GM21576 (cell line): ENCODE measurements at regions not wholly inside any gene's neighbourhood (a gene's known extent, or its start where the extent isn't known, plus 50 kb on each side); places are given as distances from the start of the nearest gene placed in this dataset.

Source experiments
- ATAC-seq: cut with Tn5 transposase; IDR thresholded peaks from one replicate; pipeline ENCODE4 v1.9.1; 2021; ENCODE audit warnings: mild to moderate bottlenecking, moderate library complexity; ENCODE audit not compliant: unreplicated experiment

- ATAC-seq: no peak
These were observed 173.1 kb downstream of the KLHL28 start for GRCh38 chr14:44788612-44789011.

GRCh38 chr14:44785096-44785495 is 176.7 kb downstream of the KLHL28 start:
- ATAC-seq: no peak

GRCh38 chr14:44783901-44784300 is 177.8 kb downstream of the KLHL28 start:
- ATAC-seq: no peak

- no peak for ATAC-seq
These were observed 178.9 kb downstream of the KLHL28 start for GRCh38 chr14:44782775-44783238.

GRCh38 chr14:44780989-44781388 is 180.8 kb downstream of the KLHL28 start:
- ATAC-seq: no peak

GRCh38 chr14:44778604-44779003 is 183.1 kb downstream of the KLHL28 start:
- ATAC-seq: peak; percentile 82

GRCh38 chr14:44777584-44777983 is 184.2 kb downstream of the KLHL28 start:
- no peak for ATAC-seq

- no peak for ATAC-seq
These were observed 186.5 kb downstream of the KLHL28 start for GRCh38 chr14:44775248-44775647.

GRCh38 chr14:44774396-44774795 is 187.4 kb downstream of the KLHL28 start:
- no peak for ATAC-seq

GRCh38 chr14:44771496-44771895 is 190.3 kb downstream of the KLHL28 start:
- no peak for ATAC-seq

GRCh38 chr14:44770201-44770600 is 191.5 kb downstream of the KLHL28 start:
- no peak for ATAC-seq

- ATAC-seq: no peak
These were observed 192.8 kb downstream of the KLHL28 start for GRCh38 chr14:44768935-44769334.

- ATAC-seq: no peak
These were observed 194.0 kb downstream of the KLHL28 start for GRCh38 chr14:44767646-44768173.

- ATAC-seq: no peak
These were observed 195.5 kb downstream of the KLHL28 start for GRCh38 chr14:44766285-44766684.

- ATAC-seq: no peak
These were observed 198.4 kb downstream of the KLHL28 start for GRCh38 chr14:44763356-44763755.

GRCh38 chr14:44759277-44759676 is 202.5 kb downstream of the KLHL28 start:
- no peak for ATAC-seq

GRCh38 chr14:44756554-44756953 is 205.2 kb downstream of the KLHL28 start:
- no peak for ATAC-seq

- no peak for ATAC-seq
These were observed 216.4 kb downstream of the KLHL28 start for GRCh38 chr14:44745371-44745770.

GRCh38 chr14:44742202-44742601 is 219.5 kb downstream of the KLHL28 start:
- no peak for ATAC-seq

- ATAC-seq: no peak
These were observed 220.3 kb downstream of the KLHL28 start for GRCh38 chr14:44741431-44741830.

- ATAC-seq: no peak
These were observed 225.4 kb downstream of the KLHL28 start for GRCh38 chr14:44736326-44736725.

- no peak for ATAC-seq
These were observed 225.1 kb upstream of the FSCB start for GRCh38 chr14:44732144-44732543.

GRCh38 chr14:44730860-44731259 is 223.8 kb upstream of the FSCB start:
- no peak for ATAC-seq
